Non-pigmented ciliary epithelial cell (primary cell): ENCODE measurements at regions not wholly inside any gene's neighbourhood (a gene's known extent, or its start where the extent isn't known, plus 50 kb on each side); places are given as distances from the start of the nearest gene placed in this dataset.
"Not testable (repeated sequence)": the region's sequence is repeated elsewhere in the genome, so short reads cannot be mapped to it uniquely, and the experiment has no call there.

ENCODE experiments used
- DNase-seq: peaks from one replicate; pipeline ENCODE4 v3.0.0-alpha.2; 2010; ENCODE audit warnings: low read depth

DNA sequence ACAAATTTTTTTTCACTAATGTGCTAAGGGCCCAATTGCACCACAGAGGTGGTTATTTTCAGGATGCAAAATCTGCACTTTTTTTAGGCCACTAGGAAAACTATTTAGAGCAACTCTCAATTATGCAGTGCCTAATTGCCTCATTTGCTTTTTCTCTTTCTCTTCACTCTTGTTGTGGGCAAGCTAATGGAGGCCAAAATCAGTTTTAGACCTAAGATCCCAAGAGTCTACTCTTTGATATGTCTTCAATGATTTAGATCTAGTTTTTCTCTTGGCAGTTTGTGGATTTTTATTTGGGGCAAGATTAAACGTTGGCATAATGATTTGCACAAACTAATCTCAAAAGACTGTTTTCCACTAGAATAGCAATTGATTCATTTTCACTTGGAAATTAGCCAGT is 1996.9 kb downstream of the LRRC4C start:
- no peak for DNase-seq

DNA sequence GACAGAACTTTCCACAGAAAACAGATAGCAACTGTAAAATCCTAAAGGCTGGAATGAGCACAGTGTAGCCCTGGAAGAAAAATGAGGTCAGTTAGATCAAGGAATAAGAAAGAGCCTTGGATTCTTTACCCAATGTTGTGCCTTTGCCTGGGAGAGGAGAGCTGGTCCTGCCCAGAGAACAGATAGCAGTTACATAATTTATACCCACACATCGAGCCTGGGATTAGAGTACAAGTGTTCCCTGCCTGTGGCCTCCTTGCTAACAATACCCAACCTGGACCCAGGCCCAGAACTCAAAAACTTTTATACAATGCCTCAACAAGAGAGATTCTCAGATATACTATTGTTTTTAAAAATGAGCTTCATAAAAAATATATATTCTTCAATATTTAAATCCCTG is 1998.4 kb downstream of the LRRC4C start:
- DNase-seq: no peak

DNA sequence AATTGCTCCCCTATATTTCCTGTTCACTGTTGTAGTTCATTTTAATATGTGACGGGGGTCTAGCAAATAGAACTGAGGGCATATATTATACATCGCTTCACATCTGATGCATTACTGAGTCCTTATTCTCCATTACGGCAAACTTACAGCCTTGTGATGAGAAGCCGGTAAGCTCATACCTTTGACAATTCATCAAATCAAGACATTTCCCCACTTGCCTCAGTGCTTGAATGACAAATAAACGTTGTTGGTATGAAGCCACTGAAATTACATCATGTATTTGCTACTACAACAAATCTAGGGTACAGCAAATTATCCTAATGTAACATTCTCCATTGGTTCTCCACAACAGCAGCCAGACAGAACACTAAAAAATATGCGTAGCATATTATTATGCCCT is 1999.8 kb downstream of the LRRC4C start:
- no peak for DNase-seq

DNA sequence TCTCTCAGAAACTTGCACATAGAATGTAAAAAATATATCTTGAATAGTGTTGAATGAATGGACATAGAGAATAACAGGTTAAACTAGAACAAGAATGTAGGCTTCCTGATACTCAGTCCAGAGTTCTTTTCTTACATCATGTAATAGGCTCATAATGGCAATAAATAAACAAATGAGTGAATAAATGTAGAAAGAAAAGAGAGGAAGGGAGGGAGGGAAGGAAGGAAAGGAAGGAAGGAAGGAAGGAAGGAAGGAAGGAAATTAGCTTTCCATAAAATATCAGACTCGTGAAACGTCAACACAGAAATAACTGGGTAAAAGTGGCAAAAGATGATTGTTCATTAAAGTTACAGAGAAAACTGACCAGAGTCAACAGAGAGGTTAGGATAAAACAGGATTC is 2001.0 kb downstream of the LRRC4C start:
- no peak for DNase-seq

DNA sequence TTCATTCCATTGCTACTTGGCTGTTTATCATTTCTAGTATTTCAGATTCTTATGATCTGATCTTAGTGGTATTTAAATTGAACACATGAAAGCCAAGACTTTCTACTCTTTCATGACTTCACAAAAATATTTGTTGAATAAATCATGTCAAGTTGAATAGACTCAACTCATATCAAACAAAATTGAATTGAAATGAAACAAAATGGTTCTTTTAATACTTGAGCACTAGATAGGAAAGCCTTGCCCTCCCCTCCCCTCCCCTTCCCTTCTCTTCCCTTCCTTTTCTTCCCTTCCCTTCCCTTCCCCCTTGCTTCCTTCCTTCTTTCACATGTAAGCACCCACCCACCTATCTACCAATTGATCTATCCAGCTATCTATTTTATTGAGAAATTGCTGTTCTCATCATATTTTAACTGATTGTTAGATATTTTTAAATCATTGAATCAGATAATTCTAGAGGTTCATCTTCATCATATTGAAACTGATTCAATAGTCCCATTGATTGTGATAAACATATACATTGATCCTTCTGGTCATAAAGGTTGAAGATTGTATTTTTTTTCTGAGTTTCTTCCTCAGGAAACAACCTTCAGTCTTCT is 2015.9 kb downstream of the LRRC4C start:
- DNase-seq: no peak

GRCh38 chr11:39442177-39442576 is 2017.3 kb downstream of the LRRC4C start:
- DNase-seq: no peak

GRCh38 chr11:39435641-39436040 is 2023.8 kb downstream of the LRRC4C start:
- no peak for DNase-seq

GRCh38 chr11:39434466-39434865 is 2025.0 kb downstream of the LRRC4C start:
- DNase-seq: no peak

GRCh38 chr11:39432929-39433328 is 2026.5 kb downstream of the LRRC4C start:
- DNase-seq: no peak

GRCh38 chr11:39425226-39425625 is 2034.2 kb downstream of the LRRC4C start:
- DNase-seq: no peak

GRCh38 chr11:39412117-39412516 is 2047.3 kb downstream of the LRRC4C start:
- no peak for DNase-seq

DNA sequence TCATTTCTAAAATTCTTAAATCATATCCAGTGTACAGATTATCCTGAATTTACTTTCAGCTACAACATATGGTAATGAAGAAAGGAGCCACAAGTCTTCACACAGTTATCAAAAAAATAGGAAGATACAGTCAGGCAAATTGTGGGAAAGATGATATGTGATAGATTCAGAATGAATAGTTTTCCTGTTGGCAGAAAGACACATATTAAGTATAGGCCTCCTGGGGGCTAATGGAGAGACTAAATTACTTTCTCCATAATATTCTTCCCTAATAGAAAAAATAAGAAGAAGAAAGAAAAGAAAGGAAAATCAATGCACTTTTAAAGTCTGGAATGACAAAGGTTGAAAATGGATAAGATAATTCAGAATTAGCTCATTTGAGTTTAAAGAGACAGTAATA is 2073.5 kb downstream of the LRRC4C start:
- no peak for DNase-seq

DNA sequence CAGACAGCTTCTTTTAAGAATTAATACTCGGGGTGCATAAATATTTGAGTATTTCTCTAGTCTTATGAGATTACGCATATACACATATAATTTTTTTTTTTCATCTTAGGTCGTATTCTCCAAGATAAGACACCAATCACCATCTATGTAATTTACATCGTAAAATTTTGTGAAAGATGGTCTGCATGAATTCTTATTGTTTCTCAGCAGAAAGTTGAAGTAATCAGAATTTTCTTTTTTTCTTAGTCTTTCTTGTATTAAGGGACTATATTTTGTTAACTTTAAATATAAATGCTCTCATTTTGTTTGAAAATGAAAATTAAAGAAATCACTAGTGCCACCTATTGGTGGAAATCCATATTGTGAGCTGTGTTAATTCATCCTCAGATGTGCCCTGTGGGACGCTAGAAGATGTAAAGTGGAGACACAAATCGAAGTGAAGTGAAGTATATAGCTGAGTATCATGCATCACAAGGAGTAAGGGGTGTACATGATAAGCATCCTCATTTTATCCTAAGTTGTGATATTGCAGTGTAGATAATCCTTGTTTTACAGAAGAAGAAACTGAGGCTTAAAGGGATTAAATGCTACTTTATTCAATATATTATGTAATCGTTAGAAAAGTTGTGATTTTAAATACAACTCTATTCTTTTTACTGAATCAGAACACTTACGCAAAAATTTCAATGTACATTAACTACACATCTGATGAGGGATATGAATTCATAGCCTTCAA is 2084.3 kb downstream of the LRRC4C start:
- no peak for DNase-seq

GRCh38 chr11:39367534-39367933 is 2091.9 kb downstream of the LRRC4C start:
- DNase-seq: no peak

- peak; percentile 1 for DNase-seq
These were observed 2093.5 kb downstream of the LRRC4C start for GRCh38 chr11:39365809-39366436.

GRCh38 chr11:39363571-39363970 is 2095.9 kb downstream of the LRRC4C start:
- no peak for DNase-seq

DNA sequence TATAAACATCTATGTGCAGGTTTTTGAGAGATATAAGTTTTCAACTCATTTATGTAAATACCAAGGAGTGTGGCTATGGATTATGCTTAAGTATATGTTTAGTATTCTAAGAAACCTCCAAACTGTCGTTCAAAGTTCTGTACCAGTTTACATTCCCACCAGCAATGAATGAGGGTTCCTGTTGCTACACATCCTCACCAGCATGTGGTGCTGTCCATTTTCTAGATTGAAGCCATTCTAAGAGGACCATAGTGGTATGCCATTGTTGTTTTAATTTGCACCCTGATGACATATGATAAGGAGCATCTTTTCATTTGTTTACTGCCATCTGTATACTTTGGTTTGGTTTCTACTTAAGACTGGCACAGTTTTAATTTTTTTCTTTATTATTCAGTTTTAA is 2097.9 kb downstream of the LRRC4C start:
- no peak for DNase-seq

DNA sequence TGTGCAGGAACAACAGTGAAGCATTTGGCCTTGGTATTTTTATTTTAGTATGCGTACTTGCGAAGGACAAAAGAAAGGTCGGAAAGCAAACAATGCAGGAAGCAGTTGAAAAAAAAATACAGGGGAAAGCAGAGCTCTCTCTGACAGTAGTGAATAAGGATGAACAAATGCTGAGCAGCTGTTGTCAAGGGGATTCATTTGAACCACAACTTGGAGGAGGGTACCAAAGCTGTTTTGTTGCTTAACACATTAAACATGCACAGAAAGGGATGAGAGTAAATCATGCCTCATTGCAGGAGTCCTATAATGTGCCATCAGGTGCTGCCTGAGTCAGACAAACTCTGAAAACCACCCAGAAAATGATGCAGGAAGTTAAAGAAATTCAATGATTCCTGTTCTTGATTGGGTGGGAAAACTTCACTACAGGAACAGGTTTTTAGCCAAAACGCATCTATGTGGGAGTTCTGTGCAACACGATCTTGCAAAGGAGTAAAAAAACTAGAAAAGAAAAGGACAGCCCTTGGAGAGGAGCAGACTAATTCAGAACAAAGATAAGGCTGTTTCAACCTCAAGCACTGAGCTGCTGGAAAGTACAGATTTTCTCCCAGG is 2113.5 kb downstream of the LRRC4C start:
- DNase-seq: no peak

DNA sequence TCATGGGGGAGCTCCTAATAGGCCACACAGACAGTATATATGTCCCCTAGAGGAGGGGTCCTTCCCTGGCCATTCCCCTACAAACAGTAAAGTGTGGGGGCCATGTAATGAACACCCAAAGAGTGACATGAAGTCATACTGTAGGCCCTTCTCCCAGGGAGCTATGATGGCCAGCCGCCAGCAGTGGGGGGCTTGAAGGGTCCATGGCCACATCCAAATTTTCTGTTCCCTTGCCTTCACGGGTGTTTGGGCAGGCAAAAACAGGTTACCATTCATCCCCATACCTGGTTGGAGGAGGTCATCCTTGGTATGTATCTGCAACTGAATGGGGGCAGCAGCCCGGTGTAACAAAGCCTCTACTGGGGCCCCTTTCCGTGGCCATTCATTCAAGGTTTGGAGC is 2118.0 kb downstream of the LRRC4C start:
- DNase-seq: no peak

GRCh38 chr11:39333006-39333405 is 2126.4 kb downstream of the LRRC4C start:
- not testable (repeated sequence) for DNase-seq

- no peak for DNase-seq
These were observed 2132.2 kb downstream of the LRRC4C start for GRCh38 chr11:39327302-39327701.

DNA sequence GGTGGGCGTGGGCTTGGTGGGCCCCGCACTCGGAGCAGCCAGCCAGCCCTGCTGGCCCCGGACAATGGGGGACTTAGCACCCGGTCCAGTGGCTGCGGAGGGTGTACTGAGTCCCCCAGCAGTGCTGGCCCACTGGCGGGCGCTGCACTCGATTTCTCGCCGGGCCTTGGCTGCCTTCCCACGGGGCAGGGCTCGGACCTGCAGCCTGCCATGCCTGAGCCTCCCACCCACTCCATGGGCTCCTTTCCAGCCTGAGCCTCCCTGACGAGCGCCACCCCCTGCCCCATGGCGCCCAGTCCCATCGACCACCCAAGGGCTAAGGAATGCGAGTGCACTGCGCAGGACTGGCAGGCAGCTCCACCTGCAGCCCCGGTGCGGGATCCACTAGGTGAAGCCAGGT is 2147.6 kb downstream of the LRRC4C start:
- DNase-seq: not testable (repeated sequence)

DNA sequence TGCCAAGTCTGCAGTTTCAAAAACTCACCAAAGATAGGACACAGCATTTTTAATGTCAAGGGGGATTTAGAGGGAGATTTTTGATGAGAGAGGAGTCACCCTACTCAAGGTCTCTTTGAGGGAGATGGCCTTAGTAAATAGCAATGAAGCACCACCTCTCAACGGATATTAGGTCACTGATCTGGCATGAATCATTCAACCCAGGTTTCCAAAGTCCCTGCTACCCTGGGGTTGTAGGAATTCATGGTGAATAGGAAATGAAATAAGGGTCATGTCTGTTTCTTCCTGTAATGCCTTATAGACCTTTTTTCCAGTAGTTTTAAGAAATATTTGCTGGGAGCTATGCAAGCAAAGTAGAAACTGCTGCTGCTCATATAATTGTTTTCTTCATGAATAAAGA is 2154.9 kb downstream of the LRRC4C start:
- no peak for DNase-seq
